Aorta (tissue), 5 donors: ENCODE measurements at regions not wholly inside any gene's neighbourhood (a gene's known extent, or its start where the extent isn't known, plus 50 kb on each side); places are given as distances from the start of the nearest gene placed in this dataset.

Experiments used
- ATAC-seq: fragments of 200-7000 bp; cut with Tn5 transposase; one replicate; pipeline ENCODE4 v1.9.1; 2022; ENCODE audit warnings: moderate library complexity; ENCODE audit not compliant: low FRiP score
- DNase-seq, 2 donors: peaks; one replicate each; pipeline ENCODE4 v3.0.0-alpha.2; 2020
- H3K27ac ChIP-seq, 2 donors: one replicate each; pipeline ENCODE4 v1.5.1; 2013; ENCODE audit warnings: low read length in 2 of 2, mild to moderate bottlenecking in 2 of 2, moderate library complexity in 2 of 2, control low read depth in 1 of 2, inconsistent platforms in 1 of 2, low read depth in 1 of 2
- H3K27me3 ChIP-seq, 2 donors: one replicate each; pipeline ENCODE4 v1.6.1; 2013; ENCODE audit warnings: control low read depth in 1 of 2, low read length in 1 of 2, mild to moderate bottlenecking in 1 of 2, moderate library complexity in 1 of 2; ENCODE audit not compliant: insufficient read depth in 2 of 2, control insufficient read depth in 1 of 2
- H3K36me3 ChIP-seq, 2 donors: one replicate each; pipeline ENCODE4 v1.6.1; 2013; ENCODE audit warnings: control low read depth in 1 of 2, low read length in 1 of 2, mild to moderate bottlenecking in 1 of 2; ENCODE audit not compliant: insufficient read depth in 2 of 2, control insufficient read depth in 1 of 2
- H3K4me1 ChIP-seq, 2 donors: one replicate each; pipeline ENCODE4 v1.6.1; 2013; ENCODE audit warnings: low read length in 2 of 2, control low read depth in 1 of 2, mild to moderate bottlenecking in 1 of 2, moderate library complexity in 1 of 2; ENCODE audit not compliant: insufficient read depth in 2 of 2, control insufficient read depth in 1 of 2
- H3K4me3 ChIP-seq, 2 donors: one replicate each; pipeline ENCODE4 v1.5.1; 2013; ENCODE audit warnings: low read length in 2 of 2, control low read depth in 1 of 2, mild to moderate bottlenecking in 1 of 2
- H3K9me3 ChIP-seq: one replicate; pipeline ENCODE4 v1.6.1; 2013; ENCODE audit warnings: mild to moderate bottlenecking, low read length; ENCODE audit not compliant: control insufficient read depth
- WGBS, 2 donors: extraction: QIAGEN DNeasy Blood & Tissue Kit; methylation state at CpG; one replicate each; pipeline ENCODE4 v1.1.7; 2013; 5-methylcytosine and 5-hydroxymethylcytosine counted together
- intact Hi-C, 2 donors: fragments of 100-400 bp; cut with DNase I; formaldehyde crosslinking; loops; one replicate each; pipeline versions ENCODE4 v1.14.2 to v1.15.0; 2022
- donor health status: healthy with polysubstance abuse.
- donor health status: Bipolar disorder and iron deficiency.
- donor health status: DM: no; HTN: no; CAD: no.
- donor health status: DM: no; HTN: no; CAD: no.
- donor health status: DM: yes; HTN: yes; CAD: no.

DNA sequence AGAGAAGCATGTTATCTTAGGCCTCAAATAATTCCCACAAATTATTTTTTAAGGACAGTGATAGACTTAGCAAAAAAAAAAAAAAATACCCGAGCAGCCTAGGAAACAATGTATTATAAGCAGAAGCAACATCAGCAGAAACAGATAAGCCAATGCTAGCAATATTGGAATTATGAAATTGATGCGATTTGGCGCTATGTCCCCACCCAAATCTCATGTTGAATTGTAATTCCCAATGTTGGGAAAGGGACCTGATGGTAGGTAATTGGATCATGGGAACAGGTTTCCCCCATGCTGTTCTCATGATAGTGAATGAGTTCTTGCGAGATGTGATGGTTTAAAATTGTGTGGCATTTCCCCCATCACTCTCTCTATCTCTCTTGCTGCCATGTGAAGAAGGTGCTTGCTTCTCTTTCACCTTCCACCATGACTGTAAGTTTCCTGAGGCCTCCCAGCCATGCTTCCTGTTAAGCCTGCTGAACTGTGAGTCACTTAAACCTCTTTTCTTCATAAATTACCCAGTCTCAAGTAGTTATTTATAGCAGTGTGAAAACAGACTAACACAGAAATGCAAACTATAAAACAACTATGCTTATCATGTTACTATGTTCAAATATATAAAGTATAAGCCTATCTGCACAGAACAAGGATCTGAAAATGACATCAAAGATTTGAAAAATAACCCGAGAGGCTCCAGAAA, 75.6 kb upstream of the HIVEP3 start:
- 79 to 87% methylated on average over 5 of the region's 5 CpGs for WGBS, 2 donors
- H3K36me3 ChIP-seq = no peaks in the 10 kb centered on the region
- DNase-seq (no peak), ATAC-seq (no peak)
- no peak overlapping the region for H3K4me3 ChIP-seq
- H3K27ac ChIP-seq = no peak overlapping the region
- no peaks in the 10 kb centered on the region for H3K4me1 ChIP-seq
- no peaks in the 10 kb centered on the region for H3K27me3 ChIP-seq
- intact Hi-C loops = no loop called here
- H3K9me3 ChIP-seq = no peaks in the 10 kb centered on the region

GRCh38 chr1:41983451-41983850, 64.7 kb upstream of the HIVEP3 start:
- 98 to 100% methylated on average over 3 of the region's 3 CpGs for WGBS, 2 donors
- H3K27ac ChIP-seq = no peak overlapping the region
- ATAC-seq (no peak), DNase-seq (no peak)
- H3K9me3 ChIP-seq = no peaks in the 10 kb centered on the region
- no peaks in the 10 kb centered on the region for H3K27me3 ChIP-seq
- no peaks in the 10 kb centered on the region for H3K4me1 ChIP-seq
- intact Hi-C loops = no loop called here
- no peaks in the 10 kb centered on the region for H3K36me3 ChIP-seq
- no peak overlapping the region for H3K4me3 ChIP-seq

GRCh38 chr1:41981796-41982195, 63.1 kb upstream of the HIVEP3 start:
- Histone ChIP-seq H3K36me3 (no peaks in the 10 kb centered on the region), H3K27me3 (no peaks in the 10 kb centered on the region), H3K27ac (no peak overlapping the region), H3K4me1 (no peaks in the 10 kb centered on the region), H3K4me3 (no peak overlapping the region), H3K9me3 (no peaks in the 10 kb centered on the region)
- 89 to 90% methylated on average over 3 of the region's 3 CpGs for WGBS, 2 donors
- ATAC-seq = no peak
- intact Hi-C loops = no loop called here
- DNase-seq = no peak

- 69 to 70% methylated on average over 12 of the region's 12 CpGs for WGBS, 2 donors
- ATAC-seq (no peak), DNase-seq (no peak)
- H3K4me1 ChIP-seq = no peaks in the 10 kb centered on the region
- no peak overlapping the region for H3K27ac ChIP-seq
- intact Hi-C loops = no loop called here
- no peaks in the 10 kb centered on the region for H3K27me3 ChIP-seq
- H3K4me3 ChIP-seq = no peak overlapping the region
- H3K36me3 ChIP-seq = no peaks in the 10 kb centered on the region
- no peaks in the 10 kb centered on the region for H3K9me3 ChIP-seq
Measured at GRCh38 chr1:41980827-41981653, 62.3 kb upstream of the HIVEP3 start.

GRCh38 chr1:41978986-41979385, 60.3 kb upstream of the HIVEP3 start:
- Histone ChIP-seq H3K27ac (no peak overlapping the region), H3K27me3 (no peaks in the 10 kb centered on the region), H3K4me3 (no peak overlapping the region), H3K4me1 (no peaks in the 10 kb centered on the region), H3K36me3 (no peaks in the 10 kb centered on the region), H3K9me3 (peaks cover 2% of the 10 kb centered on the region)
- intact Hi-C loops = no loop called here
- DNase-seq = no peak
- ATAC-seq = no peak
- WGBS, 2 donors = 77 to 89% methylated on average over 4 of the region's 4 CpGs

- no peaks in the 10 kb centered on the region for H3K36me3 ChIP-seq
- no peak for ATAC-seq
- DNase-seq = no peak
- H3K4me3 ChIP-seq = no peak overlapping the region
- H3K4me1 ChIP-seq = no peaks in the 10 kb centered on the region
- H3K9me3 ChIP-seq = peaks cover 3% of the 10 kb centered on the region
- intact Hi-C loops = no loop called here
- WGBS, 2 donors = 74 to 90% methylated on average over 4 of the region's 4 CpGs
- no peaks in the 10 kb centered on the region for H3K27me3 ChIP-seq
- H3K27ac ChIP-seq = no peak overlapping the region
Measured at GRCh38 chr1:41977326-41977725, 58.6 kb upstream of the HIVEP3 start.

GRCh38 chr1:41976671-41977070, 57.9 kb upstream of the HIVEP3 start:
- ATAC-seq (no peak), DNase-seq (no peak)
- WGBS, 2 donors = 93 to 94% methylated on average over 7 of the region's 7 CpGs
- intact Hi-C loops = no loop called here
- Histone ChIP-seq H3K4me1 (no peaks in the 10 kb centered on the region), H3K9me3 (peaks cover 3% of the 10 kb centered on the region), H3K27ac (no peak overlapping the region), H3K4me3 (no peak overlapping the region), H3K27me3 (no peaks in the 10 kb centered on the region), H3K36me3 (no peaks in the 10 kb centered on the region)

GRCh38 chr1:41975850-41976569, 57.3 kb upstream of the HIVEP3 start:
- intact Hi-C loops = no loop called here
- no peaks in the 10 kb centered on the region for H3K4me1 ChIP-seq
- no peak for ATAC-seq
- no peak for DNase-seq
- H3K27ac ChIP-seq = no peak overlapping the region
- no peaks in the 10 kb centered on the region for H3K27me3 ChIP-seq
- 88 to 89% methylated on average over 12 of the region's 12 CpGs for WGBS, 2 donors
- H3K36me3 ChIP-seq = no peaks in the 10 kb centered on the region
- peaks cover 3% of the 10 kb centered on the region for H3K9me3 ChIP-seq
- H3K4me3 ChIP-seq = no peak overlapping the region
